ENCODE measurements at regions not wholly inside any gene's neighbourhood (a gene's known extent, or its start where the extent isn't known, plus 50 kb on each side); places are given as distances from the start of the nearest gene placed in this dataset.

- Histone ChIP-seq H4K91ac (replicated peaks; ENCODE audit: insufficient read length, low read length) (no peak overlapping the region), H4K20me1 (replicated peaks in 1 of 2; ENCODE audit: control insufficient read depth in 1 of 2, insufficient read depth in 2 of 2, low read length in 2 of 2) (no peaks in the 10 kb centered on the region), H3K4me2 (ENCODE audit: insufficient read depth in 1 of 2, low read depth in 2 of 2, low read length in 2 of 2) (no peak overlapping the region), H3K27me3 (replicated peaks in 1 of 4; ENCODE audit: control insufficient read depth in 3 of 4, extremely low read depth in 1 of 4, insufficient read depth in 3 of 4, low read length in 3 of 4) (no peaks in the 10 kb centered on the region), H3K23ac (ENCODE audit: insufficient read length) (no peak overlapping the region), H3K23me2 (ENCODE audit: low read depth, low read length) (no peaks in the 10 kb centered on the region), H3K9ac (replicated peaks in 1 of 4; ENCODE audit: extremely low read depth in 1 of 4, low read depth in 3 of 4, low read length in 3 of 4) (no peak overlapping the region), H3K9me3 (ENCODE audit: insufficient read depth in 2 of 2, low read depth in 1 of 2, low read length in 1 of 2) (no peaks in the 10 kb centered on the region), H3K4me3 (ENCODE audit: extremely low read depth in 1 of 4, insufficient read depth in 2 of 4, low read depth in 3 of 4, low read length in 4 of 4) (no peak overlapping the region), H4K8ac (ENCODE audit: extremely low read depth, insufficient read depth, low read length) (no peak overlapping the region), H2BK120ac (replicated peaks; ENCODE audit: low read depth, low read length) (no peak overlapping the region), H3K18ac (ENCODE audit: extremely low read depth, low read length) (no peak overlapping the region), H3K79me2 (ENCODE audit: control insufficient read depth in 1 of 2, insufficient read depth in 2 of 2, low read length in 2 of 2) (no peaks in the 10 kb centered on the region), H2BK20ac (ENCODE audit: low read length) (no peak overlapping the region), H2BK12ac (ENCODE audit: low read depth, low read length) (no peak overlapping the region), H2AK5ac (ENCODE audit: low read depth, low read length) (no peak overlapping the region), H2AFZ (ENCODE audit: low read length) (no peak overlapping the region), H4K5ac (ENCODE audit: insufficient read length, low read depth, low read length) (no peak overlapping the region), H2BK5ac (ENCODE audit: low read depth, low read length) (no peak overlapping the region), H3K14ac (ENCODE audit: insufficient read length) (no peak overlapping the region), H3K4ac (replicated peaks; ENCODE audit: insufficient read length, low read depth, low read length) (no peak overlapping the region), H3K56ac (replicated peaks; ENCODE audit: insufficient read length, low read depth, low read length) (no peak overlapping the region), H3K79me1 (ENCODE audit: low read depth, low read length) (no peaks in the 10 kb centered on the region), H3K27ac (ENCODE audit: low read depth, low read length) (no peak overlapping the region), H3K4me1 (replicated peaks in 1 of 4; ENCODE audit: control insufficient read depth in 3 of 4, insufficient read depth in 4 of 4, low read length in 3 of 4) (no peaks in the 10 kb centered on the region), H2BK15ac (ENCODE audit: low read length) (no peak overlapping the region), H3K36me3 (ENCODE audit: control insufficient read depth in 2 of 4, insufficient read depth in 4 of 4, low read length in 3 of 4) (no peaks in the 10 kb centered on the region)
- TF ChIP-seq CTCF (IDR thresholded peaks at IDR 0.05; ENCODE audit: control extremely low read depth in 1 of 3, insufficient read depth in 1 of 3, low read depth in 1 of 3, low read length in 3 of 3) (no peak), SP2 (IDR thresholded peaks at IDR 0.05; ENCODE audit: low read length) (no peak), TAF1 (IDR thresholded peaks at IDR 0.05; ENCODE audit: low read depth, low read length) (no peak), CHD2 (IDR thresholded peaks at IDR 0.05; ENCODE audit: low read length) (no peak), SIRT6 (IDR thresholded peaks at IDR 0.05; ENCODE audit: low read length) (no peak), KDM1A (IDR thresholded peaks at IDR 0.05; ENCODE audit: borderline replicate concordance, low read length) (no peak), ZNF274 (IDR thresholded peaks at IDR 0.05; ENCODE audit: borderline replicate concordance, extremely low read depth, low read length) (no peak), POLR2A (IDR thresholded peaks at IDR 0.05; ENCODE audit: control extremely low read depth in 1 of 2, low read depth in 2 of 2, low read length in 2 of 2) (no peak)
- 74% methylated on average over 5 of the region's 5 CpGs; no CpG with 5 or more reads in 1 of the 2 experiments for whole genome bisulfite sequencing, 2 experiments (ENCODE audit: extremely low coverage in 1 of 2, insufficient coverage in 1 of 2, insufficient read length in 1 of 2, insufficient replicate concordance in 2 of 2, low coverage in 1 of 2, low lambda C conversion rate in 2 of 2, missing lambda C conversion rate in 1 of 2)
- DNase-seq (ENCODE audit: low read depth in 1 of 2, low spot score in 2 of 2) (no peak), FAIRE-seq (no peak)
- ChIA-PET POLR2A (ENCODE audit: partially characterized antibody) (no interaction called here), CTCF (ENCODE audit: partially characterized antibody) (no interaction called here)
Observed at GRCh38 chr2:173483137-173483536, 128.5 kb downstream of the CDCA7 start.
